ENCODE measurements at regions not wholly inside any gene's neighbourhood (a gene's known extent, or its start where the extent isn't known, plus 50 kb on each side); places are given as distances from the start of the nearest gene placed in this dataset.

DNA sequence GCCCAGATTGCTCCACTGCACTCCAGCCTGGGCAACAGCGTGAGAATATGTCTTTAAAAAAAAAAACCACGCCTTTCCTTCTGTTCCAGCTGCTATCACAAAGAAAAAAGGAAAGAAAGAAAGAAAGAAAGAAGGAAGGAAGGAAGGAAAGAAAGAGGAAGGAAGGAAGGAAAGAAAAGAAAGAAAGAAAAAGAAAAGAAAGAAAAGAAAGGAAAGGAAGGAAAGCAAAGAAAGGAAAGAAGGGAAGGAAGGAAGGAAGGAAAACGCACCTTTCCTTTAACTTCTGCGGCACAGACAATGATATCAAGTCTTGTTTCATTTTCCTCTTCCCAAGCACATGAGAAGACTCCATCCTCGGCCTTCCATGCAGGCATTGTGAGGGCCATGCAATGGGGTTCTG is 107.4 kb upstream of the NOCT start:
- DNase-seq (ENCODE audit: low read depth), result no peak
- H3K4me3 ChIP-seq (ENCODE audit: low read length), result no peak overlapping the region
- TF ChIP-seq, protein P1, sequence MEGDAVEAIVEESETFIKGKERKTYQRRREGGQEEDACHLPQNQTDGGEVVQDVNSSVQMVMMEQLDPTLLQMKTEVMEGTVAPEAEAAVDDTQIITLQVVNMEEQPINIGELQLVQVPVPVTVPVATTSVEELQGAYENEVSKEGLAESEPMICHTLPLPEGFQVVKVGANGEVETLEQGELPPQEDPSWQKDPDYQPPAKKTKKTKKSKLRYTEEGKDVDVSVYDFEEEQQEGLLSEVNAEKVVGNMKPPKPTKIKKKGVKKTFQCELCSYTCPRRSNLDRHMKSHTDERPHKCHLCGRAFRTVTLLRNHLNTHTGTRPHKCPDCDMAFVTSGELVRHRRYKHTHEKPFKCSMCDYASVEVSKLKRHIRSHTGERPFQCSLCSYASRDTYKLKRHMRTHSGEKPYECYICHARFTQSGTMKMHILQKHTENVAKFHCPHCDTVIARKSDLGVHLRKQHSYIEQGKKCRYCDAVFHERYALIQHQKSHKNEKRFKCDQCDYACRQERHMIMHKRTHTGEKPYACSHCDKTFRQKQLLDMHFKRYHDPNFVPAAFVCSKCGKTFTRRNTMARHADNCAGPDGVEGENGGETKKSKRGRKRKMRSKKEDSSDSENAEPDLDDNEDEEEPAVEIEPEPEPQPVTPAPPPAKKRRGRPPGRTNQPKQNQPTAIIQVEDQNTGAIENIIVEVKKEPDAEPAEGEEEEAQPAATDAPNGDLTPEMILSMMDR (conservative IDR thresholded peaks at IDR 0.05; ENCODE audit: low read length), result no peak

DNA sequence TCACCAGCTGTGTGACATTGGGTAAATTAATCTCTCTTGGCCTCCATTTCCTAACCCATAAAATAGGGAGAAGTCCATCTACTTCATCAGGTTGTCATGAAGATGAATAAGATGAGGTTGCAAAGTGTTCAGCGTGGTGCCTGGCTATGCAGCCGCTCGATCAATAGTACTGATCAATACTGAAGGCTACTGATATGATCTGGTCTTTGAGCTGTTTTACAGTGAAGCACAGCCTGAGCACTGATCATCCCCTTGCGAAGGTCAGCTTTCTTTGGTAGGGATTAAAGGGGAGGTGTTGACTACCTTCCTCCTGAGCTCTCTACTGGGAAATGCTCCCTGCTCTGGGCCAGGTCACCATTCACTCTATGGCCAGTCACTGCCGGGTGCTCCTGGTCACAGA is 108.4 kb upstream of the NOCT start:
- H3K4me3 ChIP-seq (ENCODE audit: low read length), result no peak overlapping the region
- no peak for DNase-seq (ENCODE audit: low read depth)
- TF ChIP-seq, protein P1 (conservative IDR thresholded peaks at IDR 0.05; ENCODE audit: low read length), result no peak

DNA sequence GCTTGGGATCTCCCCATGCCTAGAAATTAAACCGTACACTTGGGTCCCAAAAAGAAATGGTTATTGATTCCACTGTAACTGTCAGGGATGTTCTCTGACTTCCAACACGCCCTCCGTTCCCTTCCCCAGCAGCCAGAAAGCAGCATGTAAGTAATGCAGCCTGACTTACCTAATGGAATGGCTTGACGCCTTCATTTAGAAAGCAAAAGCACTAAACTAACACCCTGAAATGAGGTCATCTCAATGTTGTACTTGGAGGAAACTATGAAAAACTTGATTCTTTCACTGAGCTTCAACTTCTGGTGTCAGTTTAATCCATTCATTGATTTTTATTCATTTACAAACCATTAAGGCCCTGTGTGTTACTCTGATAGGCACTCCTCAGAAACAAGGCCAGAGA is 110.8 kb upstream of the NOCT start:
- TF ChIP-seq, protein P1 (conservative IDR thresholded peaks at IDR 0.05; ENCODE audit: low read length), result no peak
- no peak overlapping the region for H3K4me3 ChIP-seq (ENCODE audit: low read length)
- no peak for DNase-seq (ENCODE audit: low read depth)

DNA sequence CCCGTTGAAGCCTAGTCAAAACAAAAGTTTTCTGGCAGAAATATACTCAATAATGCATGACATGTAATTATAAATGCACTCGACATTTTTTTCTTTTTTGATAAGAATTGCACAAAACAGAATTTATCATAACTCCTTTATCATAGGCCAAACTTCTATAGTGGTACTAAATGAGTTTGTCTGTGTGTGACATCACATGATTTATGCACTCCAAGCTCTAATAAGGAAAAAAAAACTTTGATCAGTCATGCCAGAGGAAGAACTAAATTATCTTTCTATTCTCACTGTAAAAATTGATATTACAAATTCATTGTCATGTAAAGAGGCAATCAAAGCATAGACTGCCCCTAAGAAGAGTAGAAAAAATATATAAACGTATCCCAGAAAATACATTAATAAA is 112.4 kb upstream of the NOCT start:
- TF ChIP-seq, protein P1 (conservative IDR thresholded peaks at IDR 0.05; ENCODE audit: low read length), result no peak
- no peak for DNase-seq (ENCODE audit: low read depth)
- H3K4me3 ChIP-seq (ENCODE audit: low read length), result no peak overlapping the region

DNA sequence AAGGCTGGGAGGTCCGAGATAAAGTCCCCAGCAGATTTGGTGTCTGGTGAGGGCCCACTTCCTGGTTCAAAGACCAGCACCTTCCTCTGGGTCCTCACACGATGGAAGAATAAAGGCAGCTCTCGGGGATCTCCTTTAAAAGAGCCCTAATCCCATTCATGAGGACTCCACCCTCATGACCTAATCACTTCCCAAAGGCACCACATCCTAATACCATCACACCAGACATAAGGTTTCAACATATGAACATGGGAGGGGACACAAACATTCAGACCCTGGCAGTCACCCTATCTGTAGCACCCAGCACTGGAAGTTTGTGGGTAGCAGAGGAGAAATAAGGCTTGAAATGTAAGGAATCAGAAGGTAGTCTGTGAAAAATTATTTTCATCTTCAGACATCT is 112.9 kb upstream of the NOCT start:
- DNase-seq (ENCODE audit: low read depth), result no peak
- TF ChIP-seq, protein P1 (conservative IDR thresholded peaks at IDR 0.05; ENCODE audit: low read length), result no peak
- H3K4me3 ChIP-seq (ENCODE audit: low read length), result no peak overlapping the region

DNA sequence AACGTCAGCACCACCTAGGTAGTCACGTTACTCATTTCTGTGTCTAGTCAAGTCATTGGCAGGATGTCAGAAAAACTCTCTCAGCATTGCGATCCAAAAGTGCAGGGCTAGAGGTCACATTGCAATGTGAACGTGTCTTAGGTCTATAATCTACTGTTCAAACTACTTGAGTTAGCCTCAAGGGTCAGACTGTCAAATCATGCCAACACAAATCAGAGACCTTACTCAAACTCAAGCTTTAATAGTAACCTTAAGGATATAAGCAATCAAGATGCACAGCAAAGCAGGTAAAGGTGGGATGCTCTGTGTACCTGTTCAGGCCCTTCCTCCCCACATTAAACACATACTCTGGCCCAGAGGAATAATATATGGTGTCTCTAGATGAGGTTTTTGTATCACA is 114.4 kb upstream of the NOCT start:
- no peak overlapping the region for H3K4me3 ChIP-seq (ENCODE audit: low read length)
- TF ChIP-seq, protein P1 (conservative IDR thresholded peaks at IDR 0.05; ENCODE audit: low read length), result no peak
- no peak for DNase-seq (ENCODE audit: low read depth)

DNA sequence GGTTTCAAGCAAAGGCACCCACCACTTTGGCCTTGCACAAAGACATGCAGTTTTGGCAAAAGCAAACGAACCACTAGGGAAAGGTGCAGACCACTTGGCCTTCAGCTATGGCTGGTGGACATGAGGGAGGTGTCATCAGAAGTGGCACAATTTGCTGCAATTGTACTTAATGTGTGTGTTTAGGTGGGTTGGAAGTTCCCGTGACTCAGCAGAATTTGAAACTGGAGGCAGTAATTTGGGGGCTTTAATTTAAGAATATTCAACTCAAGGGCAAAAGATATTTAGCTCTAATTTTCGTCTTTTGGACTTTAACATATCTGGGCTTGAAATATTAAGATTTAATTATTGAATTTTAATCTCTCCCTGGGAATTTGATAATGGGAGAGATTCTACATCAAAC is 115.6 kb upstream of the NOCT start:
- no peak for DNase-seq (ENCODE audit: low read depth)
- TF ChIP-seq, protein P1 (conservative IDR thresholded peaks at IDR 0.05; ENCODE audit: low read length), result no peak
- H3K4me3 ChIP-seq (ENCODE audit: low read length), result no peak overlapping the region
